Cardiac muscle cell (in vitro differentiated cells and primary cell): ENCODE measurements at regions not wholly inside any gene's neighbourhood (a gene's known extent, or its start where the extent isn't known, plus 50 kb on each side); places are given as distances from the start of the nearest gene placed in this dataset.
"Not testable (repeated sequence)": the region's sequence is repeated elsewhere in the genome, so short reads cannot be mapped to it uniquely, and the experiment has no call there.

ENCODE experiments used
- DNase-seq, 2 donors: peaks; one replicate each; pipeline versions ENCODE4 v3.0.0 to v3.0.0-alpha.2; 2010 to 2017; ENCODE audit warnings: low read depth in 1 of 2, low spot score in 1 of 2
- H3K27ac ChIP-seq: fragments of 200-600 bp; sonication (generic); 2 replicates; pipeline ENCODE4 v1.5.1; 2016
- H3K27me3 ChIP-seq: fragments of 200-600 bp; sonication (generic); 2 replicates; pipeline ENCODE4 v1.6.0; 2016; ENCODE audit warnings: control low read depth
- H3K36me3 ChIP-seq: fragments of 200-600 bp; sonication (generic); 2 replicates; pipeline ENCODE4 v1.5.1; 2016; ENCODE audit warnings: control low read depth
- H3K4me1 ChIP-seq: fragments of 200-600 bp; sonication (generic); 2 replicates; pipeline ENCODE4 v1.8.1; 2017; ENCODE audit warnings: low read depth, mild to moderate bottlenecking, mixed run types
- H3K4me3 ChIP-seq: fragments of 200-600 bp; sonication (generic); 2 replicates; pipeline ENCODE4 v1.5.1; 2016; ENCODE audit warnings: mild to moderate bottlenecking
- H3K9me3 ChIP-seq: fragments of 200-600 bp; sonication (generic); 2 replicates; pipeline ENCODE4 v1.5.1; 2017; ENCODE audit warnings: low read depth, mild to moderate bottlenecking, control low read depth

DNA sequence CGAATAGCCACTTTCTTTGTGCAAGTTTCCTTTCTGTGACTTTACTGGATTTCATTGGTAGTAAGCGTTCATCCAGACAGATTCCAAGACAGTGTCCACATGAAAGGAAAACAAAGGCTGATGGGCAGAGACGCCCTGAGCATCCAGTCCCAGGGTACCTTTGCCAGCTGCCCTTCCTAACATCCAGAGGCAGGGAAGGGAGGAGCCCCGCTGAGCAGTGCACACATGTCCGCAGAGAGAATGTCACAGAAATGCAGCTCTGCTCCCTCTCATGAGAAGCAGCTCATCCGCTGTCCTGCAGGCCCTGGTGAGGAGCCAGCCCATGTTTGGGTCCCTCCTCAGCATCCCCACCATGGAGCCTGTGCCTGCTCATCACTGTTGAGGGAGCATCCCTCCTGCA is 197.4 kb upstream of the POTEB2 start:
- H3K4me3 ChIP-seq, H3K27me3 ChIP-seq, H3K27ac ChIP-seq, H3K36me3 ChIP-seq, DNase-seq, H3K4me1 ChIP-seq, H3K9me3 ChIP-seq: not testable (repeated sequence)

DNA sequence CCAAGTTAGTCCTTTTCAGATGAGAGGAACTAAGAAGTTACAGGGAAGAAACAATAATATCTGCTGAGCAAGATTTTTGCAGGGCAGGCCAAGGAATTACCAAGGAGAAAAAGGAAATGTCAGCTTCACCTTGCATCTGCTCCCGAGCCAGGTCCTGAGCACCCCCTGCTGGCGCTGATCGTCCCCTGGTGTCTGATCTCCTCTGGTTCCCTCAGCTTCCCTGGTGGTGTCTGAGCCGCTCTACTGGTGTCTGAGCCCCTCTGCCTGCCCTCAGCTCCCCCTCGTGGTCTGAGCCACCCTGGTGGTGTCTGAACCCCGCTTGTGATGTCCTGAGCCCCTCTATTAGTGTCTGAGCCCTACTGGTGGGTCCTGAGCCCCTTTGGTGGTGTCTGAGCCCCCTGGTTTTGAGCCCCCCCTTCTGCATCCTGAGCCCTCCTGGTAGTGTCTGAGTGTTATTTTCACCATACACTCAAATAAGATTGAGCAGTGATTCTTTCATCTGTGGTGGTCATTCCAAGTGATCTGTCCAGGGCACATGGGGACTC is 196.6 kb upstream of the POTEB2 start:
- DNase-seq, H3K4me3 ChIP-seq, H3K36me3 ChIP-seq, H3K27me3 ChIP-seq, H3K27ac ChIP-seq, H3K9me3 ChIP-seq, H3K4me1 ChIP-seq: not testable (repeated sequence)

DNA sequence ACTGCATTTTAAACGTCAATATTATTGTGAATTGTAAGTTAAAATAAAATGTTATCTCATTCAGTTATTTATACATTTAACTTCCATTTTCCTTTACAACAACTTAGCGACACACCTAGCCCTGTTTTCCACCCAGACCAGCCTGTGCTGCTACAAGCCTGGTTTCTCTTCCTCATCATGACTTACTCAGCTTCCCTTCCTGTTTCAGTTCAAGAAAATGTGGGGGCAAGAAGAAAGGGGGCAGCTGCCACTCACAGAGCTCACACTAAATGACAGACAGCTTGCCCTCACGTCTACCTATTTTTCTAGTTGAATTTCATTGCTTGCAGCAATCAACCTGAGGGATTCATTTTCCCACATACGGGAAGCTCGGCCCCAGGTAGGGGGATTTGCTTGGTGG is 185.8 kb upstream of the POTEB2 start:
- not testable (repeated sequence) for H3K9me3 ChIP-seq, H3K27me3 ChIP-seq, H3K36me3 ChIP-seq, H3K4me3 ChIP-seq, H3K27ac ChIP-seq, H3K4me1 ChIP-seq, DNase-seq

DNA sequence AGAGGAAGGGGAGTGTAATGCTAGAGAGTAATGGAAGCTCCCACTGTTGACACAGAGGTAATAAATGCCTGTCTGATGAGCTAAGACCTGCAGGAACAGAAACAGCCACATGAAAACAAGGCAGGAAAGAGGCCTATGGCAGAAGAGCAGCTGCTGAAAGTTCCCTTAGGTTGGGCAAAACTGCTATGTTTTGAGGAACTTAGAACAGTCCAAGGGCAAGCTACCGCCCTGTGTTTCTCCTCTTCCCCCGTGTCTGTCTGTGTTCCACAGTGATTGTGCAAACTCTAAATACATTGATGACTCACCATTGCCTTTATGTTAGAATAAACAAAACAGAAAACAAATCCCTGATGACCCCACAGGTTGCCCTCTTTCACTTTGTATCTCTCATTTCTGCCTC is 165.6 kb upstream of the POTEB2 start:
- H3K27ac ChIP-seq, H3K4me1 ChIP-seq, H3K4me3 ChIP-seq, H3K27me3 ChIP-seq, H3K9me3 ChIP-seq, H3K36me3 ChIP-seq, DNase-seq: not testable (repeated sequence)

DNA sequence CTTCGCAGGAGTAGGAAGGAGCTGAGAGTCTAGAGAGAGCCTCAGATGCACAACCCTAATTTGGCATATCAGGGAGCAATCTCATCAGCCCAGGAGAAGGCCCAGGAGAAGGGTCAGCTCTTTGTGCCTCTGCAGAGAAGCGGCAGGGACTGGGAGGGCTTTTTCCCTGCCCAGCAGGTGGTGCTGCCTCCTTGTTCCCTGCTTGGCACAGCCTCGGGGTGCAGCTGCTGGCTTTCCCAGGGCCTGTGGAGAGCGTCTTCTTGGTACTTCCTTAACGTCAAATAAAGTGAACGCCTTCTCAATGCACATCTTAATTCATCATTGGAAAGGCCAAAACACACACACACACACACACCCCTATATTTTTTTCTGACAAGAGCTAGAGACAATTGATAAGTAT is 162.9 kb upstream of the POTEB2 start:
- H3K4me1 ChIP-seq, H3K4me3 ChIP-seq, H3K27me3 ChIP-seq, H3K36me3 ChIP-seq, H3K27ac ChIP-seq, H3K9me3 ChIP-seq, DNase-seq: not testable (repeated sequence)

DNA sequence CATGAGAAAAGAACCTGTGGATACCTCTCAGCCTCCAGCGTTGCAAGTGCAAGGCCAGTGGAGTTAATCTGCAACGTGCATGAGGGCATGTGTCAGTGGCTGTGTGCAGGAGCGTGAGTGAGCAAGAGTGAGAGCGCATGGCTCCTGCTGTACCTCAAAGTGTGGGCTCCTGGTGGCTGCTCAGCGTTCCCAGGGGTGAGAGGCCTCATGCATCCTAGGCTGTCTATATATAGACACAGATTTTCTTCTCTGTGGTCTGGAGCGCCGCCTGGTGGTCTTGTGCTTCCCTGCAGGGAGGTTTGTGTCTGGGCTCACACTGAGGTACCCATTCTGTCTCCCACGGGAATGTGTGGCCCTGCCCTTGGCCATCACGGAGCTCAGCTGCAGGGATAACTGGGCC is 161.8 kb upstream of the POTEB2 start:
- not testable (repeated sequence) for H3K4me3 ChIP-seq, H3K27ac ChIP-seq, DNase-seq, H3K9me3 ChIP-seq, H3K36me3 ChIP-seq, H3K4me1 ChIP-seq, H3K27me3 ChIP-seq

DNA sequence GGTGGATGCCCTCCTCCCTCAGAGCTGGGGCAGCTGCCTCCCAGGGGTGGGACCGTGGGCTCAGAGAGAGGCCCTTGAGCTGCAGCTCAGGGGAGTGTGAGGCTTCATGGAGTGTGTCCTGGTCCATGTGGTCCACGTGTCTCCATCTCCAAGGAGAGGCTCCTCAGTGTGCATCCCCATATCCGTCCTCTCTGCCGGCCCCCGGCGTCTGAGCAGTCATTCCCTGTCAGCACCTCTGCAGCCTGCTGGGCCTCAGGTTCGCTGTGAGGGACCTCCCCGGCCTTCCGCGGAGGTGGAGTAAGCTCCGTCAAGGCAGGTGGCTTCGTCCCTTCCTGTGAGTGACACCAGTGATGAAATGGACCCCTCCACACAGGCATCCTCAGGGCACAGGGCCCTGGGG is 160.7 kb upstream of the POTEB2 start:
- H3K4me3 ChIP-seq, H3K4me1 ChIP-seq, H3K9me3 ChIP-seq, DNase-seq, H3K27ac ChIP-seq, H3K36me3 ChIP-seq, H3K27me3 ChIP-seq: not testable (repeated sequence)

DNA sequence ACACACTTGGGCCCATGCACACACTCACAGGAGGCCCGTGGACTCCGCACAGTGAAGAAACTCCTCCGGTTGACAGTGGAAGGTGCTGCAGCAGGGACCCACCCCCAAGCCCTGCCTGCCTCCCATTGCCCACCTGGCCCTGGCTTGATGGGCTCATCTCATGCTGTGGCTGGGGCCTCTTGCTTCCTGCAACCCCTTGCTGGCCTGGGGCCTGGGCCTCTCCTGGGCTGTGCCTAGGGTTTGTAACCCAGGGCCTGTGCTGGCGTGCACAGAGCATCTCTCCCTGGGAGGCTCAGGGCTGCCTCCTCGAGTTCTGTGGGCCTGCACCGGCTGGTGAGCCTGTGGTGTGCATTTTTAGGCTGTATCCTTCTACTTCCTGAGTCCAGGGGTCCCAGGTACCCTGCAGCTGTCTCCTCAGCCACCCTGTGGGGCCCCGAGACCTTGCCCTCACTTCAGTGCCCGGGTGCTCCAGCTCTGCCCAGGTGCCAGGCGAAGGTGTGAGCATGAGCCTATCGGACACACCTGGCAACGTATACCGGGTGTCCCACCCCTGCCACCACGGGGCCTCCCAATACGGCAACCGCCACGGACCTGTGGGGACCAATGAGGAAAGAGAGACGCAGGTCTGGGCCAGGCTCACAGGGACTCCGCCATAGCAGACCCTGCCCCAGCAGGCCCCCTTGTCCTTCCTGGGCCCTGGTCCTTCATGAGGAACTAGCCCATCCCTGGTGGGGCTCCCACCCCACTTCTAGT is 158.3 kb upstream of the POTEB2 start:
- H3K27ac ChIP-seq, H3K4me1 ChIP-seq, H3K36me3 ChIP-seq, H3K27me3 ChIP-seq, H3K4me3 ChIP-seq, H3K9me3 ChIP-seq, DNase-seq: not testable (repeated sequence)

DNA sequence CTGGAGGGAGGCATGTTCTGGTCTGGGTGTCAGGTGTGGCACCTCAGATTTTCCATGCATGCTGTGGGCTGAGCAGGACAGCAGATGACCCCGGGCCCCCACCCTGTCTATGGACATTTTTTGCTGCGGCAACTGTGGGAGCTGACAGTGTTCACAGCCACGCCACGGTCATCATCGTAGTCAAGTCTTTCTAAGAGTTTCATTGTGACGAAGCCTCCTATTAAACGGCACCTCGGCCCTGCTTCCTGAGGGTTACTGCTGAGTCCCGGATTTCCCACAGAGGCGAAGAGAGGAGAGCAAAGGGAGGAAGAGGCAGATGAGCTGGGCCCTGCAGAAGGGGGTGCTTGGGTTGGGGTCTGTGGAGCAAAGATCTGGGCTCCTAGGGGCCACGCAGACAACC is 152.1 kb upstream of the POTEB2 start:
- not testable (repeated sequence) for H3K27me3 ChIP-seq, H3K36me3 ChIP-seq, DNase-seq, H3K4me3 ChIP-seq, H3K4me1 ChIP-seq, H3K9me3 ChIP-seq, H3K27ac ChIP-seq

DNA sequence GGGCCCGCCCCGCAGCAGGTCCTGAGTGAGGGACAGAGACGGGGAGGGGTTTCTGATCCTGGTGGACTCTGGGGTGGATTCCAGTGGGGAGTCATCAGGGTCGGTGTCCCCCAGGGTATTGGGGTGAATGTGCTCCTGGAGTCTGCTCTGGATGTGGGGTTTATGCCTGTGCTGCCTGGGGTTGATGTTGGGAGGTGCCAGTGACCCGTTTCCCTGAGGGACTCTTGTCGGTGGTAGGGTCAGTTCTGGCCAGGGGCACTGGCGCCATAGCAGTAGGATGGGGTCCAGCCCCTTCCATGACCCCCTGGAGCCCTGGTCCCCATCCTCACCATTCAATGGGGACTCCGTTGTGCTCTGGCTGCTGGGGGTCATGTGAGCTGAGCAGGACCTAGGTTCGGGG is 151.2 kb upstream of the POTEB2 start:
- not testable (repeated sequence) for H3K4me3 ChIP-seq, DNase-seq, H3K27ac ChIP-seq, H3K27me3 ChIP-seq, H3K4me1 ChIP-seq, H3K9me3 ChIP-seq, H3K36me3 ChIP-seq

DNA sequence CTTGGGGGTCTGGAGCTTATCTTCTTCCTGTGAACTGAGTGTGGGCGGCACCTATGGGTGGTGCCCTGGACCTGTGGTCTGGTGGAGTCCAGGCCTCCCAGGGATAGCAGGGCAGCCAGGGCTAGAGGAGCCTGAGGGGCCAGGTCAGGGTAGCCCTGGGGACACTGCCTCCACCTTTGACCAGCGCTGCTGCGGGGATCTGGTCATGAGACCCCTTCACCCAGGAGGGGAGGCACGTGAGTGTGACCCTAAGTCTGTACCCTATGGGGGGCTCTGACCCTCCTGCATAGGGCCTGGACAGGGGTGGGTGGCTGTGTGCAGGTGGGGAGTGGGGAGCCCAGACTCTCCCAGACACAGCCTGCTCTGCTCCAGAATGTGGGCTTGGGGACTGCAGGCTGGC is 150.5 kb upstream of the POTEB2 start:
- not testable (repeated sequence) for DNase-seq, H3K27ac ChIP-seq, H3K4me1 ChIP-seq, H3K4me3 ChIP-seq, H3K27me3 ChIP-seq, H3K9me3 ChIP-seq, H3K36me3 ChIP-seq

DNA sequence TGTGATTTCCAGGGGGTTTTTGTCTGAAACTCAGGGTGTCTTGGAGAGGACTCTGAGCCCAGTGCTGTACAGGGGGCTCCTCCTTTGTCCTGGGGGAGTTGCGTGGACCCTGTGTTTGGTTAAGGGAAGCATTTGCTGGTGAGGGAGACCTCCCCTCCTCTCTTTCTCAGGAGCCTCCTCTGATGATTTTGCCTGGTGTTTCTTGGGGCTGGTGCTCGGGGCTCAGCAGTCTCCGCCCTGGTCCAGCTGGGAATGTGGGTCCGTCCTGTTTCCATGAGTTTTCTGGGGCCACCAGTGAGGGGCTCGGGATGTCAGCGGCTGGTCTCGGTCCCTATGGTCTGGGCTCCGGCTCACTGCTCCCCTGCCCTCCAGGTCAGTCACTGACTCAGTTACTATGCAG is 149.1 kb upstream of the POTEB2 start:
- H3K9me3 ChIP-seq, H3K27ac ChIP-seq, H3K4me3 ChIP-seq, DNase-seq, H3K4me1 ChIP-seq, H3K27me3 ChIP-seq, H3K36me3 ChIP-seq: not testable (repeated sequence)

DNA sequence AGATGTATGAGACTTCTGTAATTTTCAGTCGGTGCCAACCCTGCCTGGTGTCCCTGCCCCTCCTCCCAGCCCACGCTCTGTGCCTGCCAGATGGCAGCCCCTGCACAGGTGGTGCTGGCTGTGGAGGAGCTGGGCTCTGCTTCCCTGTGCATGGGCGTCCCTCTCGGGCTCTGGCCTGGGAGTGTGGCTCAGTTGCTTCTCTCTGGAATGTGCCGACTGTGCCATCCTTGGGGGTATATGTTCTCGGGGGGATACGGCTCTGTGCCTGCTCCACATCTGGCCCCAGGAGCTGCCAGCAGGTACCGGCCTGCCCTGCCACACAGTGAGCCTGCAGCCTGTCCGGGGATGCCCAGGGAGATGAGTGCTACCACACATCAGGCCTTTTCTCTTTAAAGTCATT is 147.2 kb upstream of the POTEB2 start:
- H3K27ac ChIP-seq, H3K4me3 ChIP-seq, H3K9me3 ChIP-seq, H3K27me3 ChIP-seq, H3K4me1 ChIP-seq, DNase-seq, H3K36me3 ChIP-seq: not testable (repeated sequence)

DNA sequence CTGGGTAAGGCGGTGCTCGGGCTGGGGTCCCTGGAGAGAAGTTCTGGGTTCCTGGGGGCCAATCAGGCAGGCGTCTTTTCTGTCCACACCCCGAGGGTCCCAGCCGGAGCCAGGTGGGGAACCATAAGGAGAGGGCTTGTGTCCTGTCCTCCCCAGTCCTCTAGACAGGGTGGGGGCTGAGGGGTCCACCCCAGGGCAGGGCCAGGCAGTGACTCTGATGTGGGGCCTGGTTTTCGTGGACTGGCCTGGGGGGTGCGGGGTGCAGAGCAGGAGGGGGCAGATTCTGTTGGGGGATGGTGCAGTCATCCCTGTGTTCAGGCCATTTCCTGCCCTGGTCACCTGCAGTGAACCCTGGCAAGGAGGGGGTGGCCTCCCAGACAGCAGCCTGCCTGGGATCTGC is 143.5 kb upstream of the POTEB2 start:
- not testable (repeated sequence) for H3K9me3 ChIP-seq, DNase-seq, H3K4me3 ChIP-seq

DNA sequence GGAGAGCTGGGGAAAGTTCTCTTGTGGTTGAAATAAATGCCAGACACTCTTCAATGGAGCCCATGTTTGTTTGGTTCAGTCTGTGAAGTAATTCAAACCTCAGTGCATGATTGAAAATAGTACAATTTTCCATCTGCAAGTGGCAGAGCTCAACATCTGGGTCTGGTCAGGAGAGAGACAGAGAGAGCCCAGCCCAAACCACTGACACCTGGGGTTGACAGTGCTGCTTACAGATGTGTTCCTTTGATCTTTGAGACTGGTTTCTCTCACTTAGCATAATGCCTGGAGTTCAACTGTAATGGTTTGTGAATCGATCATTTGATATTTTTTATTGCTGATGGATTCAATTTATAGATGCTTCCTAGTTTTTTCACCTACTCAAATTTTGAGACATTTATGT is 137.3 kb upstream of the POTEB2 start:
- not testable (repeated sequence) for H3K27me3 ChIP-seq, H3K27ac ChIP-seq, H3K36me3 ChIP-seq, H3K9me3 ChIP-seq, DNase-seq, H3K4me3 ChIP-seq, H3K4me1 ChIP-seq

More for the DNA sequence above, 143.5 kb upstream of the POTEB2 start:
- not testable (repeated sequence) for H3K27me3 ChIP-seq, H3K36me3 ChIP-seq, H3K27ac ChIP-seq, H3K4me1 ChIP-seq
